ENCODE measurements at regions not wholly inside any gene's neighbourhood (a gene's known extent, or its start where the extent isn't known, plus 50 kb on each side); places are given as distances from the start of the nearest gene placed in this dataset.
"Not testable (repeated sequence)": the region's sequence is repeated elsewhere in the genome, so short reads cannot be mapped to it uniquely, and the experiment has no call there.

GRCh38 chr9:97791542-97791941, 61.5 kb upstream of the FOXE1 start:
- Histone ChIP-seq H3K4me1 (ENCODE audit: insufficient read depth, low read length) (no peaks in the 10 kb centered on the region), H2AFZ (ENCODE audit: low read depth, low read length) (no peak overlapping the region), H3K4me3 (ENCODE audit: insufficient read depth, low read depth, low read length) (no peak overlapping the region), H3K36me3 (ENCODE audit: insufficient read depth, low read length) (no peaks in the 10 kb centered on the region), H3K4me2 (ENCODE audit: low read length) (no peak overlapping the region), H4K20me1 (ENCODE audit: insufficient read depth, low read length) (no peaks in the 10 kb centered on the region), H3K27me3 (ENCODE audit: insufficient read depth, low read length) (peaks cover 9% of the 10 kb centered on the region), H3K79me2 (ENCODE audit: insufficient read depth, low read length) (no peaks in the 10 kb centered on the region), H3K9me3 (ENCODE audit: insufficient read depth, low read depth, low read length) (no peaks in the 10 kb centered on the region), H3K9ac (ENCODE audit: low read length) (no peak overlapping the region), H3K27ac (ENCODE audit: low read depth, low read length) (no peak overlapping the region)
- H3K9me3 Mint-ChIP-seq (ENCODE audit: unreplicated experiment) = peaks cover 9% of the 10 kb centered on the region
- H3K27ac Mint-ChIP-seq (ENCODE audit: unreplicated experiment) = no peak overlapping the region
- DNase-seq (ENCODE audit: low read depth) (no peak), FAIRE-seq (no peak)
- no peaks in the 10 kb centered on the region for H3K27me3 Mint-ChIP-seq (ENCODE audit: low read depth, unreplicated experiment)
- H3K4me1 Mint-ChIP-seq (ENCODE audit: low read depth, unreplicated experiment) = peaks cover 6% of the 10 kb centered on the region
- H3K36me3 Mint-ChIP-seq (ENCODE audit: low read depth, unreplicated experiment) = peaks cover 2% of the 10 kb centered on the region
- TF ChIP-seq CTCF (IDR thresholded peaks at IDR 0.05; ENCODE audit: insufficient read depth, low read depth, low read length) (no peak), EZH2 (IDR thresholded peaks at IDR 0.05; ENCODE audit: insufficient read depth, low read length) (no peak)
- H3K4me3 Mint-ChIP-seq (ENCODE audit: unreplicated experiment) = no peak overlapping the region

- DNase-seq (ENCODE audit: low read depth) (no peak), FAIRE-seq (no peak)
- Mint-ChIP-seq H3K27ac (ENCODE audit: unreplicated experiment) (no peak overlapping the region), H3K9me3 (ENCODE audit: unreplicated experiment) (peaks cover 9% of the 10 kb centered on the region), H3K4me1 (ENCODE audit: low read depth, unreplicated experiment) (peaks cover 5% of the 10 kb centered on the region), H3K4me3 (ENCODE audit: unreplicated experiment) (no peak overlapping the region), H3K27me3 (ENCODE audit: low read depth, unreplicated experiment) (no peaks in the 10 kb centered on the region), H3K36me3 (ENCODE audit: low read depth, unreplicated experiment) (peaks cover 2% of the 10 kb centered on the region)
- no peaks in the 10 kb centered on the region for H3K79me2 ChIP-seq (ENCODE audit: insufficient read depth, low read length)
- no peaks in the 10 kb centered on the region for H4K20me1 ChIP-seq (ENCODE audit: insufficient read depth, low read length)
- H2AFZ ChIP-seq (ENCODE audit: low read depth, low read length) = no peak overlapping the region
- H3K9ac ChIP-seq (ENCODE audit: low read length) = no peak overlapping the region
- H3K27ac ChIP-seq (ENCODE audit: low read depth, low read length) = no peak overlapping the region
- H3K4me3 ChIP-seq (ENCODE audit: insufficient read depth, low read depth, low read length) = no peak overlapping the region
- H3K4me1 ChIP-seq (ENCODE audit: insufficient read depth, low read length) = no peaks in the 10 kb centered on the region
- H3K9me3 ChIP-seq (ENCODE audit: insufficient read depth, low read depth, low read length) = no peaks in the 10 kb centered on the region
- peaks cover 9% of the 10 kb centered on the region for H3K27me3 ChIP-seq (ENCODE audit: insufficient read depth, low read length)
- TF ChIP-seq EZH2 (IDR thresholded peaks at IDR 0.05; ENCODE audit: insufficient read depth, low read length) = no peak
- no peak for TF ChIP-seq CTCF (IDR thresholded peaks at IDR 0.05; ENCODE audit: insufficient read depth, low read depth, low read length)
- H3K36me3 ChIP-seq (ENCODE audit: insufficient read depth, low read length) = no peaks in the 10 kb centered on the region
- H3K4me2 ChIP-seq (ENCODE audit: low read length) = no peak overlapping the region
These were observed 60.0 kb upstream of the FOXE1 start for GRCh38 chr9:97793067-97793466.

- H3K4me1 ChIP-seq (ENCODE audit: insufficient read depth, low read length) = no peaks in the 10 kb centered on the region
- H3K4me2 ChIP-seq (ENCODE audit: low read length) = no peak overlapping the region
- no peak overlapping the region for H3K4me3 ChIP-seq (ENCODE audit: insufficient read depth, low read depth, low read length)
- no peaks in the 10 kb centered on the region for H3K4me1 Mint-ChIP-seq (ENCODE audit: low read depth, unreplicated experiment)
- H4K20me1 ChIP-seq (ENCODE audit: insufficient read depth, low read length) = no peaks in the 10 kb centered on the region
- no peak overlapping the region for H3K27ac ChIP-seq (ENCODE audit: low read depth, low read length)
- no peaks in the 10 kb centered on the region for H3K36me3 ChIP-seq (ENCODE audit: insufficient read depth, low read length)
- no peak overlapping the region for H2AFZ ChIP-seq (ENCODE audit: low read depth, low read length)
- DNase-seq (ENCODE audit: low read depth) = no peak
- H3K4me3 Mint-ChIP-seq (ENCODE audit: unreplicated experiment) = no peak overlapping the region
- H3K36me3 Mint-ChIP-seq (ENCODE audit: low read depth, unreplicated experiment) = no peaks in the 10 kb centered on the region
- no peak overlapping the region for H3K9ac ChIP-seq (ENCODE audit: low read length)
- no peak for FAIRE-seq
- H3K27me3 Mint-ChIP-seq (ENCODE audit: low read depth, unreplicated experiment) = no peaks in the 10 kb centered on the region
- no peak for TF ChIP-seq CTCF (IDR thresholded peaks at IDR 0.05; ENCODE audit: insufficient read depth, low read depth, low read length)
- no peak for TF ChIP-seq EZH2 (IDR thresholded peaks at IDR 0.05; ENCODE audit: insufficient read depth, low read length)
- no peaks in the 10 kb centered on the region for H3K79me2 ChIP-seq (ENCODE audit: insufficient read depth, low read length)
- peaks cover 2% of the 10 kb centered on the region for H3K9me3 Mint-ChIP-seq (ENCODE audit: unreplicated experiment)
- no peak overlapping the region for H3K27ac Mint-ChIP-seq (ENCODE audit: unreplicated experiment)
- H3K9me3 ChIP-seq (ENCODE audit: insufficient read depth, low read depth, low read length) = no peaks in the 10 kb centered on the region
- peaks cover 9% of the 10 kb centered on the region for H3K27me3 ChIP-seq (ENCODE audit: insufficient read depth, low read length)
These were observed 58.4 kb upstream of the FOXE1 start for GRCh38 chr9:97794666-97795065.

GRCh38 chr9:97796176-97796575, 56.9 kb upstream of the FOXE1 start:
- H3K9me3 Mint-ChIP-seq (ENCODE audit: unreplicated experiment); H3K27ac Mint-ChIP-seq (ENCODE audit: unreplicated experiment); H3K4me1 Mint-ChIP-seq (ENCODE audit: low read depth, unreplicated experiment); DNase-seq (ENCODE audit: low read depth); H3K4me3 ChIP-seq (ENCODE audit: insufficient read depth, low read depth, low read length); H3K36me3 Mint-ChIP-seq (ENCODE audit: low read depth, unreplicated experiment); H3K4me1 ChIP-seq (ENCODE audit: insufficient read depth, low read length); H3K27me3 Mint-ChIP-seq (ENCODE audit: low read depth, unreplicated experiment); H4K20me1 ChIP-seq (ENCODE audit: insufficient read depth, low read length); H3K36me3 ChIP-seq (ENCODE audit: insufficient read depth, low read length); H3K79me2 ChIP-seq (ENCODE audit: insufficient read depth, low read length); H3K9ac ChIP-seq (ENCODE audit: low read length); H3K4me3 Mint-ChIP-seq (ENCODE audit: unreplicated experiment); FAIRE-seq; H3K27ac ChIP-seq (ENCODE audit: low read depth, low read length); H3K27me3 ChIP-seq (ENCODE audit: insufficient read depth, low read length); H3K9me3 ChIP-seq (ENCODE audit: insufficient read depth, low read depth, low read length); H2AFZ ChIP-seq (ENCODE audit: low read depth, low read length); H3K4me2 ChIP-seq (ENCODE audit: low read length): not testable (repeated sequence)

Data from astrocyte (in vitro differentiated cells and primary cell).